ENCODE measurements at regions not wholly inside any gene's neighbourhood (a gene's known extent, or its start where the extent isn't known, plus 50 kb on each side); places are given as distances from the start of the nearest gene placed in this dataset.
A peak's percentile ranks its signal among the peaks of the same experiment; 100 is the strongest.
"Not testable (repeated sequence)": the region's sequence is repeated elsewhere in the genome, so short reads cannot be mapped to it uniquely, and the experiment has no call there.

DNA sequence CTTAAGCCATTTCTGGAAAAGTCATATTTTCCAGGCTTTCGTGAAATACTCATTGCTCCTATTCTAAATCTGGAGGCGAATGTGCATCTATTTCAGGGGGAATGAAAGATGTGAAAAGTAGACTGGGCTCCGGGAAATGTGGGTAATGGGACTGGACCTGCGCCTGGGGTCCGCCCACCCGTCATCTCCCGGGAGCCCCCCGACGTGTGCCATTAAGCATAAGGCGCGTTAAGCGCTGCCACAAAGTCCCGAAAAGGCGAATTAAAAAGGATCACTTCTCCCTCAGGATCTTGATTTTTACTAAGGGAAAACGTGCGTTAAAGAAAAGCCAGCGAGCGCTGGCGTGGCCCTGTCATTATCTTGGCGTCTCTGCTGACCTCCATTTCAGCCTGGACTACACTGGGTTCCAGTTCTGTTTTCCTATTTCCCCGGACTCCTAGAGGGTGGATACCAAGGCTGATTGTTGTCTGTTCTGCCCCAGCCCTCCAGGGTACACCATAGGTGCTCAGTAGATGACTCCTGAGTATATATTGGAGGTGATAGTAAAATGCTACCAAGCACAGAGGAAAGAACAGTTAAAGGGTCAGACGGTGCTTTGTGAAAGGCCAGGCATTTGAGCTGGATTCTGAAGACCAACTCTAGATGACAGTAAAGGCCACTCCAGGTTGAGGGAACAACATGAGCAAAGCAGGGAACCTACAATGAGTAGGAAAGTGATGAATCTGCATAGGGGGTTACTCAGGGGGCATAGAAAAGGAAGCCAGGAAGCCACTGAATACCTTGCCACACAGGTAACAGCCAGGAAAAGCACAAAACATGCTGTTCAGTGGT is 89.2 kb upstream of the ARID1B start:
- peak; percentile 61 for DNase-seq

DNA sequence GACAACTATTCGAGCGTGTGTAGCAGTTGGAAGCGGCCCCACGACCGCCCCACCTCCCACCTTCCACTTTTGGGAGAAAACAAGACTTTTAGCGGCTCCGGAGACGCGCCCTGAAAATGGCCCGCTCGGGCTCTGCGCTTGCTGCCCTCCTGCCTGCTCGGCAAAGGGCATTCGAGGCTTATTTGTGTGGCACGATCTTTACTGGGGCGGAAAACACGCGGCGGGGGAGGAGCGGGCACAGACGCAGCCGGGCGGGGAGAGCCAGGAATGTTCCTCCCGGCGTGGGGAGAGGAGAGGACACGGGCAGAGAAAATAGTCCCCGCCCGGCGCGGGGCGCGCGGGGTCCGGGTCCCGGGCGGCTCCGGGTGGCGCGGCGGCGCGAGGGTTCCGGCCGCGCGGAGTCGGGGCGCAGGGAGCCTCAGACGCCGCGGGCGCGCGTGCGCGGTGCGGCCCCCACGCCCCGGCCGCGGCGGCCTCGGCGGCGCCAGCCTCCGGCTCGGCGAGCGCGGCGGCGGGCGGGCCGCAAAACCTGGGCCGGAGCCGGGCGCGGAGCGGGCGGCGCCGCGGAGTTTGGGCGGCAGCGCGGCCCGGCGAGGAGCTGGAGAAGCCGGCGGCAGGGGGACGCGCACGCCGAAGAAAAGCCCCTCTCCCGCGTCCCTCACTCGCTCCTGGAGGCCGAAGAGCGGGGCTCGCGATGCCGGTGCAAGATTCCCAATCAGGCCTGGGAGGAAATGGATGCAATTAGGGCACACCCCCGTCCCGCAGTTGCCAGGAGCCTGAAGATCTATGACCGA is 90.0 kb upstream of the ARID1B start:
- peak; percentile 88 for DNase-seq

- DNase-seq: peak; percentile 85
Measured at GRCh38 chr6:156686301-156686994, 90.7 kb upstream of the ARID1B start.

- no peak for DNase-seq
Measured at GRCh38 chr6:156685823-156686222, 91.4 kb upstream of the ARID1B start.

DNA sequence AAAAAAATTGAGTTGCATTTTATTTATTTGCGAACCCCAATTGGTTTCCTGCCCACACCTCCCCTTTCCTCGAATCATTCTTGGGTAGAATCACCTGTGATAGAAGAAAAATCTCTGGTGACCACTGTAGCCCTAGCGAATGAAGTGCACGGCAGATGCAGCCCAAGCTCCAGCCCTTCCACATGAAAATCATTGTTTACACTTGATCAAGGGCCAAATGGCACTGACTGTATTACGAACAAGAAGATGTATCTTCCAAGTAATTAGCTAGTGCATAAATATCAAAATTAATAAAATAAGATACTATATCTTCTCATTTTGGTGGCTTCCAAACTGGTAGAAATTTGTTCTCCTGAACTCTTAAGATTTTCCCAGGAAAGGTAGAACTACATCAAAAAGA is 93.4 kb upstream of the ARID1B start:
- no peak for DNase-seq

GRCh38 chr6:156676721-156677120 is 100.5 kb upstream of the ARID1B start:
- no peak for DNase-seq

DNA sequence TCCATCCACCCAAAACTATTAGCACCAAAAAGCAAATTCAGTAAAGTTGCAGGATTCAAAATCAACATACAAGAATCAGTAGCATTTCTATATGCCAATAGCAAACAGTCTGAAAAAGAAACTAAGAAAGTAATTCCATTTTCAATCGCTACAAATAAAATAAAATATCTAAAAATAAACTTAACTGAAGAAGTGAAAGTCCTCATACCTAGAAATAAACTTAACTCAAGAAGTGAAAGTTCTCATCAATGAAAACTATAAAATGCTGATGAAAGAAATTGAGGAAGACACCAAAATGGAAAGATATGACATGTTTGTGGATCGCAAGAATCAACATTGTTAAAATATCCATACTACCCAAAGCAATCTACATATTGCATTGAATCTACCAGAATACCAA is 103.0 kb upstream of the ARID1B start:
- no peak for DNase-seq

GRCh38 chr6:156670097-156670496 is 107.1 kb upstream of the ARID1B start:
- DNase-seq: not testable (repeated sequence)

DNA sequence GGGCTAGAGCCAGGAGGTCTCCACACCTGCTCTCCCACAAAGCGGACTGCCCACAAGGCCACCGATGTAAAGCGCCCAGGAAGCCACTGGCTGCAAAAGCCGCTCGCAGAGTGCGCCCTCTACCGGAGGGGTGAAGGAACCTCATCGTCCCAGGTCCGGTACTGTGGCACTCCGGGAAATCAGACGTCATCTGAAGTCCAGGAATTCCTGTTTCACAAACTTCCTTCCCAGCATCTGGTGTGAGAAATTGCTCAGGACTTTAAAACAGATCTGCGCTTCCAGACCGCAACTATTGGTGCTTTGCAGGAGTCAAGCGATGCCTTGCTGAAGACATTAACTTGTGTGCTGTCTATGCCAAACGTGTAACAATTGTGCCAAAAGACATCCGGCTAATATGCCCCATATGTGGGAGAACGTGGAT is 115.1 kb upstream of the ARID1B start:
- DNase-seq: peak; percentile 86

DNA sequence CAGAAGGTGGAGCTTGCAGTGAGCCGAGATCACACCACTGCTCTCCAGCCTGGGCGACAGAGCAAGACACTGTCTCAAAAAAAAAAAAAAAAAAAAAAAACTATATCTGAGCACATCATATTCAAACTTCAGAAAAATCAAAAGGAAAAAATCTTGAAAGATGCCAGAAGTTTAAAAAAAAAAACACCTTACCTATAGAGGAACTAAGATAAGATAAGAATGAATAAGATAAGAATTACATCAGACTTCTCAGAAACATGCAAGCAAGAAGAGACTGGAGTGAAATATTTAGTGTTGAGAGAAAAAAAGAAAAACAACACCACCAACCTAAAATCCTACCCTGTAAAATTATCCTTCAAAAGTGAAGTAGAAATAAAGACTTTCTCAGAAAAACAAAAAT is 116.8 kb upstream of the ARID1B start:
- no peak for DNase-seq

DNA sequence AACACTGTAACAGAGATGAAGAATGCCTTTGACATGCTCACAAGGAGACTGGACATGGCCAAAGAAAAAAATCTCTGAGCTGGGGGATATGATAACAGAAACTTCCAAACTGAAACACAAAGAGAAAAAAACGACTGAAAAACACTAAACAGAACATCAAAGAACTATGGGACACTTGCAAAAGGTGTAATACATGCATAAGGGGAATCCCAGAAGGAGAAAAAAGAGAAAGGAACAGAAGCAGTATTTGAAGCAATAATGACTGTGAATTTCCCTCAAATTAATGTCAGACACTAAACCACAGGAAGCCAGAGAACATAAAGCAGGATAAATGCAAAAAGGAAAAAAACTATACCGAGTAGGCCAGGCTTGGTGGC is 117.4 kb upstream of the ARID1B start:
- no peak for DNase-seq

DNA sequence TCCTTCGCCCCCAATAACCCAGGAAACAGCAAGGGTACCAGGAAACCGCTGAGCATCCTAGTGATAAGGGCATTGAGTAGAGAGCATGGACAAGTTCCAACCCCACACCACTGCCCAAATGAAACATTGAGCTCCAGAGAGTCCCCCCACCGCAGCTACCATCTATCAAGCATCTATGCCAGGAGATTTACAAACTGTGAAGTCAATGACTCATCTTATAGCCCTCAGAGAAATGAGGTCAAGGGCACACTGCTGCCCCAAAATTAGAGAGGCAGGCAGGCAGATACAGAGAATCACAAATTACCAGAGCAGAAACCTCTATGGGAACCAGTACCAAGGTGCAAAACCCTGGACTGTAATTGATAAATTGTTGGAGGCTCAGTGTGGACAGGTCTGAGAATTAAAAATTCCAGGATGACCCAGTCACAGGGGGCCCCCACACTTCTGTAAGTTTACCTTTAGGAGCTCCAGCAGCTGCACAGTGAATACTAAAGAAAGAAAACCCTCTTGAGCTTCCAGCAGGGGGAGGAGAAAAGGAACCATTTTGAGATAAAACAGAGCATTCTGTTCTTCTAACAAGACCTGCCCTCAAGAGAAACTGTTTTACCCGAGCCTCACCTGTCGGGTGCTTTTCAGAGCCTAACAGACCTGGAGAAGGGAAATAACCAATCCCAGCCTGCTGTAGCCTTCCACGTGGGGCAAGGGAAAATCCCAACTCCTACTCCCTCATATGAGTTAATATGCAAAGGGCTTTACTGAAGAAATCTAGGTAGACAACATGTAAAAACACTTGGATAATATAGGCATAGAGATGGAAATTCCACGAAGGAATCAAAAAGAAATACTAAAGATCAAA is 118.0 kb upstream of the ARID1B start:
- DNase-seq: no peak

DNA sequence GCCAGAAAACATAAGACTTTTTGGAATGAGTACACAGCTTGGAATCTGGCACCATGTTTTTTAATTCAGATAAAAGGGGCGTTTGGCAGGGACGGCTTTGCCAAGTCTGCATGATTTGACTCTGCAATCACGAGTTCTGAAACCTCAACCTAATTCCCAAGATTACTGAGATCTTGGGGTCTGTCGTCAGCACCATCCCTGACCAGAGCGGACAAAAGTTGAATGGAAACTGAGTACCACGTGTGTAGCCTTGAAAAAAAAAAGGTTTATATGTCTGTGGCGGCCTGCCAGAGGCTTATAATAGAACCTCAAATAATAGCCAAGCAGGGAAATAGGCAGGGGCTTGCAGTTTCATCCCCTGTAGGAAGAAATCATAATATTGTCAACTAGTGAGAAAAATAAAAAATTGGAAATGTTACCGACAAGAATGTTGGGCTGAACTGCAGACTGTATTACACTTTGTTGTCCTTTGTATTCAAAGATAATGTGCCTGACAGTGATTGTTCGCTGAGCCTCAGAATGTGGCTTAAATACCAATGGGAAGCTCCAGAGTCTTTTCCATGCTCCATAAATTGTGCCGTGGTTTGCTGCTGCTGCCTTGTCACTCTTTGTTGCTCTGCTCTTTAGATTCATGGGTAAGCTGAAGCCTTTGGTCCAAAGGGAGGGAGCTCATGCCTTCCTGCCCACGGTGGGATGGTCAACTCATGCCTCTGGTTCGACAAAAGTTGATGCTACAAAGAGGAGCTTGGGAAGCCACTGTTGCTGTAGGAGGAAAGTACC is 118.8 kb upstream of the ARID1B start:
- no peak for DNase-seq

DNA sequence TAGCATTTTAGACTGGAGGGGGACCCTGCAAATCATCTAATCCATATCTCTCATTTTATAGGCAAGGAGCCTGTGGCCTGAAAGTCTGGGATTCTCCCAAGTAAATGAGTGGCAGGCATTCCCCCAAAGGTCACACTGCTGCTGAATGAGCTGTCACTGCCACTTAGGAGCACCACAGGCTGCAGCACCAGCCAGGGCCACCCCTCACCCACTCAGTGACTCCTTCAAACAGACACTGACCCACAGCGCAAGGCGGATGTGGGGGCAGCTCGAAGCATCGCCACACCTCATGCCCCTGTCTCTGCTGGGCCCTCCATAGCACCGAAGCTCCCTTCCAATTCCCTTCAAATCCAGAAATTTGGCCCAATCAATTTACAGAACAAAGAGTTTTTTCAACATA is 119.9 kb upstream of the ARID1B start:
- no peak for DNase-seq

GRCh38 chr6:156654919-156655918 is 122.0 kb upstream of the ARID1B start:
- no peak for DNase-seq

GRCh38 chr6:156652231-156652750 is 124.9 kb upstream of the ARID1B start:
- no peak for DNase-seq

DNA sequence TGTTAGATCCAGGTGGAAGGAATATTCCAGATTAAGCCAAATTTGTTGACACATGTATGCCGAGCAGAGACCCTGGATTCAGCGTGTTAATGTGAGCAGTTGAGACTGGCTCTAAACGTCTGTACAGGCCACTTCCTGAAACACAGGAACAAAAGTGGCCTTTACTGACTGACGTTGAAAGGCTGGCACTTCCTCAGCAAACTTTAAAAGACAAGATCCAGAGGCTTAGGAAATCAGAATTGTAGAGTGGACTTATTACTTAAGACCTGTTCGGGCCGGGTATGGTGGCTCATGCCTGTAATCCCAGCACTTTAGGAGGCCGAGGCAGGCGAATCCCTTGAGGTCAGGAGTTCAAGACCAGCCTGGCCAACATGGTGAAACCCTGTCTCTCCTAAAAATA is 125.7 kb upstream of the ARID1B start:
- DNase-seq: no peak

DNA sequence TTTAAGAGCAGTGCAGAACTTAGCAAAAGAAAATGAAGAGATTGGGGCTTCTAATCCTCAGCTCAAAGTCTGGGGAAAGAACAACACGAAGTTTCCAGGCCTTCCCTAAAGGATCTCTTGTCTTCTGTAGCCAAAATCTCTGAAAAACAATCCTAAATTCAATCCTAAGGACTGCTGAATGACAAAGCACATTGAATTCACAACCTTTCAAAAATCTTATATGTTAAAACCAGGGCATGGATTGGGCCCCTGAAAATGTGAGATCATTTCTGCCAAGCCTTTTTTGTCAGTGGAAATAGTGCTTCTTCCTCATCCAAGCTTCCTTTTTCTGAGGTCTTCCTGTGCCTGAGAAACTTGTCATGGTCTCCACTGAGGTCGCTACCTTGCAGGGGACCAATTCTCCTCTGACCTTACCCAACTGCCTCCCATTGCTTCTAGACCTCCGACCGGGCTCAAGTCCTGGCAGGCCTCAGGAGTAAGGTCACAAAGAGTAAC is 126.2 kb upstream of the ARID1B start:
- no peak for DNase-seq

DNA sequence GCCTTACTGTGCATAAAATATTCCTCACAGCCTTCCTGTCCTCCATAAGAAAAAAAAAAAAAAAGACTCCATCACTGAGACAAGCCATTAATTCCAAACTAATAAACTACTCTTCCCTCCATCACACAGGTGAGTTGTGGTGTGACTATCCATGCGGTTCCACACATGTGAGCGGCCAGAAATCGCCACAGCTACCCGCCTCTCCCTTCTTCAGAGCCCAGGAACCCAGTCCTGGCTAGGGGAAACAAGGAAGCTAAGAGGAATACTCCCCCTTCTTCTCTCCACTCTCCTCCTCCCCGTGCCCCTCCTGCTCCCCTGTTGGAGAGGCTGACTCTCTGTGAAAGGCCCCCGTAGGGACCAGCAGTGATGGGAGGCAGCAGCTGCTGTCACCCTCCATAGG is 128.6 kb upstream of the ARID1B start:
- no peak for DNase-seq

DNA sequence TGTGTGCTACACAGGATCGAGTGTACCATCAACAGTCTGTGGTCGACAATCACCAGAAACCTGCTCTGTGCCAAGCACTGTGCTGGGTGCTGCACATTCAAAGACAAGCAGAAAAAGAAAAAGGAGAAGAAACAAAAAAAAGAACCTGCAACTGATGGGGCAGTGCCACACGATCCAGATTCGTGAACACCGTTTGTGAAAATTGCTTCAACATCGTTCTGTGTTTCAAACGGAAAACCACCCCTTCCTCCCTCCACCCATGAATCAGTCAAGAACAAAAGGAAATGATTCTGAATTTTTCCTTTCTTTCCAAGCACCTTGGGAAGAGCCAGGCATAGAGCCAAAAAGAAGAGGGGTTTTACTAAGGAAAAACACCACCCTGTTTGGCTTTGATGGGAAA is 129.2 kb upstream of the ARID1B start:
- no peak for DNase-seq
